GM12873 (cell line): ENCODE measurements at regions not wholly inside any gene's neighbourhood (a gene's known extent, or its start where the extent isn't known, plus 50 kb on each side); places are given as distances from the start of the nearest gene placed in this dataset.

Source experiments
- CTCF ChIP-seq: IDR thresholded peaks from 2 replicates; pipeline ENCODE4 v1.5.1; 2012; ENCODE audit warnings: low read depth, mild to moderate bottlenecking, moderate library complexity, low read length, control low read depth; ENCODE audit not compliant: insufficient read depth; ENCODE audit errors: missing control alignments

- no peak for TF ChIP-seq CTCF
These were observed 1333.1 kb downstream of the SI start for GRCh38 chr3:163745204-163745603.

- no peak for TF ChIP-seq CTCF
These were observed 1342.9 kb downstream of the SI start for GRCh38 chr3:163735394-163735793.

- no peak for TF ChIP-seq CTCF
These were observed 1347.6 kb downstream of the SI start for GRCh38 chr3:163730684-163731083.

- no peak for TF ChIP-seq CTCF
These were observed 1352.2 kb downstream of the SI start for GRCh38 chr3:163726125-163726524.

- no peak for TF ChIP-seq CTCF
These were observed 1355.9 kb downstream of the SI start for GRCh38 chr3:163722405-163722804.

GRCh38 chr3:163721596-163721995 lies 1356.7 kb downstream of the SI start:
- no peak for TF ChIP-seq CTCF

- no peak for TF ChIP-seq CTCF
These were observed 1360.9 kb downstream of the SI start for GRCh38 chr3:163717377-163717776.

- TF ChIP-seq CTCF = no peak
These were observed 1369.9 kb downstream of the SI start for GRCh38 chr3:163708428-163708827.
